Posterior cingulate gyrus (tissue), 11 donors: ENCODE measurements at regions not wholly inside any gene's neighbourhood (a gene's known extent, or its start where the extent isn't known, plus 50 kb on each side); places are given as distances from the start of the nearest gene placed in this dataset.
A peak's percentile ranks its signal among the peaks of the same experiment; 100 is the strongest.

ENCODE experiments used
- DNase-seq, 10 donors: peaks; one replicate each; pipeline versions ENCODE4 v3.0.0 to v3.0.0-alpha.2; 2020 to 2021; ENCODE audit warnings: mixed read lengths in 3 of 10
- intact Hi-C: fragments of 100-400 bp; cut with DNase I; formaldehyde crosslinking; loops from one replicate; pipeline ENCODE4 v1.15.1; 2023

DNA sequence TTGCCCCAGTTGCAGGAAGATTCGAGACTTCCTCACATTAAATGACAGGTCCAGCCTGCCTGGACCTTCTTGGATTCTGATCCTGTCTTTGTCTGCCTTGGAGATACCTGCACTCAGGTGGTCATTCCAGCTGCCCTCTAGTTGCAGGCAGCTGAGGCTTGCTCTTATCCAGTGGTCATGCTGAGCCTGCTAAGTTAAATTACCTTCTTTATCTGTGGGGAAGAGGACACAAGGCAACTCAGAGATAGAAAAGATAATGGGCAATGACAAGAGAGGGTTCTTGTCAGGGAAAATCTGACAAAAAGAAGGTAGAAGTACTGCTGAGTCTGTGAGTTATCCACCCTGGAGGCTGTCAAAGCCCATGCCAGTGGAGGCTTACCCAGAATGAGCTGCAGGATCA lies 401.4 kb downstream of the MID1IP1 start:
- no peak for DNase-seq
- intact Hi-C loops, result no loop called here

DNA sequence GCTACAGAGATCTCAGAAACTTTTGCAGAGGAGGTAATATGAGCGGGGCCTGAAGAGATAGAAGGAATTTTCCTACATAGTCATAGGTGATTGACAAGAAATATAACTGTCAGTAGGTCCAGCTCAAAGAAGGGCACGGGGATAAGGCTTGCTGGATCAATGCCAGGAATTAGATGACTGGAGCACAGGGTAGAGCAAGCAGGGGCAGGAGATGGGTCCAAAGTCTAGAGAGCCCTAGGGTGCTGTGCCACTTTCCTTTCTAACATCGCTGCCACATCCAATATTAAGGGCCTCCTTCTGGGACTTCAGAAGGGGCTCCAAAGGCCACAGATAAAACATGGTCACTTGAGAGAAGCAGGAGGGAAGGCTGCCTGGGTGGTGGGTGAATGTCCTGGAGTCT lies 402.2 kb downstream of the MID1IP1 start:
- intact Hi-C loops, result no loop called here
- no peak for DNase-seq

DNA sequence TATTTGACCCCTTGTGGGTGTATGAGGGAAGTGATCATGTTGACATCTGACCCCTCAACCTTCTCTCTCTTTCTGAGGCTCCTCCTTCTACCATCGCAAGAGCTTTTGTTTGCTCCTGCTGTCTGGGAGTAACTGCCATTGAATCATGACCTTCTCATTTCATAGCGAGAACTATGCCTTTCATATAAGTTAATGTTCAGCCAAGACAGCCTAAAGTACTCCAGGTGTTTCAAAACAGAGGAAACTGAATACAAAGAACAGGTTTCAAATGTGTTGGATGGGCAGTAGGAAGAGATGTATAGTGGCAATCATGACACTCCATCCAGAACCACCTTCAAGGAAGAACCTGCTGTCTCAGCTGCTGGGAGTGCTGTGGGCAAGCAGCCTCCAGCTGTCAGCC lies 403.1 kb downstream of the MID1IP1 start:
- intact Hi-C loops, result no loop called here
- no peak for DNase-seq

DNA sequence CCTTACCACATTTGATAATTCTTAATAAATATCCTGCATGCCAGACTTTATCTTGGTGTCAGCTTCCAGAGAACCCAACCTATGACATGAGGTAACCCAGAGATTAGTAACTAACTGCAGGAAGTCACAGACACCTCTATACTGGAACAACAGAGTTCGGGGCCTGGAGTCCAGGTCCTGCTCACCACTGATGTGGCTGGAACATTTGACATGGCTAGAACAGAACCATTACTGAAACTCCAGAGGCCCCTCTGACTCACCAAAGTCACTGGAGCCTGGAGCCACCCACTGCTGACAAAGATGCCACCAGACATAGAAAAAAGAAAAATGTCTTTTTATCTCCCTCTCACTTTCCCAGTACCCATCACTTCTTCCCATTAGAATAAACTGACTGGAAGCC lies 403.7 kb downstream of the MID1IP1 start:
- no peak for DNase-seq
- intact Hi-C loops, result no loop called here

DNA sequence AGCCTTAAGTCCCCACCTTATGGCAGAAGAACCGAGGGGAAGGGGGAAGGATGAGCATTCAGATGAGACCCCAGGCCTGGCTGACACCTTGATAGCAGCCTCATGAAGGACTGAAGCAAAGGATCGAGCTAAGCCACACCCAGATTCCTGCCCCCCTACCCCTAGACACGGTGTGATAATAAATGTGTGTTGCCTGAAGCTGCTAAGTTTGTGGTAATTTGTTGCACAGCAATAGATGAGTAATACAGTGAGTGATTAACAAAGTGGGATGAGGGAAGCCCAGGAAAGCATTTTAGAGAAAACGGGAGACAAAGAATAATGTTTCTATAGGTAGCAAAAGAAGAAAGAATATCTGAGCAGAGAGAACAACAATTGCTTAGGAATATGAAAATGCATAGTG lies 404.2 kb downstream of the MID1IP1 start:
- DNase-seq, result no peak
- intact Hi-C loops, result no loop called here

DNA sequence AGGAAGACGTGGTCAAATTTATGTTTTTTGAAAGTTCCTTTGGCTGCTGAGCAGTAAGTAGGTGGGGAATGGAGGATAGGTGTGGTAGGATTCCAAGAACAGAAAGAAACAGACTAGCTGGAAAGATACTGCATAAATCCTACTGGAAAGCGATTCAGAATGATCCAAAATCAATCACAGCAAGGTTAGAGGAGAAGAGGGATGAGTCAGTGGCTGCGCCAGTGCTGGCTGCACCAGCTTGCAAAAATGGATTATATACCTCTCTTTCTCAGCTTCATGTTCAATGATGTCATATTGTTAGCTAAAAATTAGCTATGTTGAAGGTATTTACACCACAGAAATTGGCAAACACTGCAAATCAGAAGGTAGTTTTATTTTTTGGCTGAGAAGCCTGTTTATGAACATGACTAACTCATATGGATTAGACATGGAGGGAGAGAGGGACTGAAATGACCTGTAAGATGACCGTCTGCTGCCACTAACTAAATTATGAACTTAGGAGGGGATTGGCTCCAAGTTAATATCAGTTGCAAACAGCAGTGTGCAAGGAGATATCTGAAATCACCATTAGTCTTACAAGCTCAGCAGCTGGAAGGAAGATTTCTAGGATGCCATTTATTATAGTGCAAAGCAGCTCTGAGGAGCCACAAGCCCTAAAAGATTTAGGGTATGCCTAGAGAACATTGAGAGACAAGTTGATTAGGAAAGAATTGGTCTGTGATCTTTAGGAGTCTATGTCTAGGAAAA lies 405.3 kb downstream of the MID1IP1 start:
- intact Hi-C loops, result no loop called here
- DNase-seq, result no peak

DNA sequence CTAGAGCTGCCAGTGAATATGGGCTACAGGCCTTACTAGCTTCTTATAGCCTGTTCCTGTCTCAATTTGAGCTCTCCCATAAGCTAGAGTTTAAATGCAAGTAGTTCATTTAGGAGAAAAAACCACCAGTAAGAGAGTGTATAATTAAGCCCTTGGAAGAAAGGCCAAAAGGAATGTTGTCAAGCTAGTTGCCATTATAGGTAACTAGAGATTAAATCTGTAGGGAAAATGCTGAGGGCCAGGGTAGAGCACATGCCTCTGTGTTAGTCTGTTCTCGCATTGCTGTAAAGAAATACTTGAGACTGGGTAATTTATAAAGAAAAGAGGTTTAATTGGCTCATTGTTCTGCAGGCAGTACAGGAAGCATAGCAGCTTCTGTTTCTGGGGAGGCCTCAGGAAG lies 410.2 kb downstream of the MID1IP1 start:
- no peak for DNase-seq
- intact Hi-C loops, result no loop called here

DNA sequence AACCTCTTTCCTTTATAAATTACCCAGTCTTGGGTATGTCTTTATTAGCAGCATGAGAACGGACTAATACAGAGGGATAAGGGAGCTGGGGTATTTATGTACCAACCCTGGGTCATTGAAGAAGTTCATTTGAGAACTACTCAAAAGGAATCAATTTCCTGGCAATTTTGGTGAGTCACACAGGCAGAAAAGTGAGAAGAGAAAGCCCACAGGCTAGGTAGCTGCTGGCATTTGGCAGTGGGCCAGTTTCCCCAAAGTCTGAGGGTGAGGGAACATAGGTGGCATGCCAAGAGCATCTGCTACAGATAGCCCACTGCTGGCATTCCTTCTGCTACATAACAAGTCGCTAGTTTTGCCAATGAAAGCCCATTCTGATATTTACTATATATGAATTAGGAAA lies 411.2 kb downstream of the MID1IP1 start:
- intact Hi-C loops, result no loop called here
- DNase-seq, result no peak

DNA sequence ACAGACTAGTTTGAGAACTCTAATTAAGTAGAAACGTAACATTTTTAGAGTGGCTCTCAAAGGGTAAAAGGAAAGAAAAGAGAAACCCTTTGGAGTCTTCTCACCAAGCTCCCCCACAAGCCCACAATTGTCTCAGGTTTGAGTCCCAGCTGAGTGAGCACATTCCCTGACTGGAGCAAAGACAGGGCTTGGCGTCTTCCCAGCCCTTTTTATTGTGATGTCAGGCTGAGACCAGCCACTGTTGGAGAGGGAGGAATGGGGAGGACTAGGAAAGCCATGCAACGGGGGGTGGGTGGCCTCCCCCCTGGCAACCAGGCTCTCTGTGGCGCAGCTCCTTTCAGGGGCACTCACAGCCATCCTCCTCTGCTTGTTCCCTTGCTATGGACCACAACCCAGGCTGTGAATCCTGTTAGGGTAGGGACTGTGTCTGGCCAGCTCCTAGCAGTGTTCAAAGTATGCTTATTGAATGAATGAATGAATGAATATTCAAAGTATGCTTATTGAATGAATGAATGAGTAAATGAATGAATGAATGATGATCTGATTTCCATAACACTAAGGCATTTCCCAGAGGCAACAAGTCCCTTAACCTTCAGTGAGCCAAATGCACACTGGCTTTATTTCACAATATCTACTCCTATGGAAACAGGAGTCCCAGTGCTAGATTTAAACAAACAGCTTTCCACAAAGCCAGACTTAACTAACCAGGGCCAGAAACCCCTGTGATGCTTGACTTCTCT lies 413.3 kb downstream of the MID1IP1 start:
- peak in 7 of 10 donors; percentile 14 to 80 (median 28) for DNase-seq
- intact Hi-C loops, result no loop called here

DNA sequence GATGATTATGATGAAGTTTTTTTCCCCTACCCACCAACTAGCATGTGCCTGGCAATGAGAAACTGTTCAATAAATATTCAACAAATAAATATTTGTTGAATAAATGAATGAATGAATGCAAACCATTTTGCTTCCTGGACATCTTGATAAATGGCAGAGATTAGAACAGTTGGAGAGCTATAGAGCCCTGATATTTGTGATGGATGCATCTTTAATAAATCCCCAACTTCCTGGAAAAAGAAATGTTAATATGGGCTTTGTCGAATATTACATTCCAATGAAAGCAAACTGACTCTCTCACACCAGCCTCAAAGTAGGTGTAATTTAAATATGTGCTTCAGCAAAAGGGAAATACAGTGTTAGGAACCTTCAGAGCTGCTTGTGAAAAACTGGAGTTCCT lies 419.7 kb downstream of the MID1IP1 start:
- DNase-seq, result no peak
- intact Hi-C loops, result no loop called here

DNA sequence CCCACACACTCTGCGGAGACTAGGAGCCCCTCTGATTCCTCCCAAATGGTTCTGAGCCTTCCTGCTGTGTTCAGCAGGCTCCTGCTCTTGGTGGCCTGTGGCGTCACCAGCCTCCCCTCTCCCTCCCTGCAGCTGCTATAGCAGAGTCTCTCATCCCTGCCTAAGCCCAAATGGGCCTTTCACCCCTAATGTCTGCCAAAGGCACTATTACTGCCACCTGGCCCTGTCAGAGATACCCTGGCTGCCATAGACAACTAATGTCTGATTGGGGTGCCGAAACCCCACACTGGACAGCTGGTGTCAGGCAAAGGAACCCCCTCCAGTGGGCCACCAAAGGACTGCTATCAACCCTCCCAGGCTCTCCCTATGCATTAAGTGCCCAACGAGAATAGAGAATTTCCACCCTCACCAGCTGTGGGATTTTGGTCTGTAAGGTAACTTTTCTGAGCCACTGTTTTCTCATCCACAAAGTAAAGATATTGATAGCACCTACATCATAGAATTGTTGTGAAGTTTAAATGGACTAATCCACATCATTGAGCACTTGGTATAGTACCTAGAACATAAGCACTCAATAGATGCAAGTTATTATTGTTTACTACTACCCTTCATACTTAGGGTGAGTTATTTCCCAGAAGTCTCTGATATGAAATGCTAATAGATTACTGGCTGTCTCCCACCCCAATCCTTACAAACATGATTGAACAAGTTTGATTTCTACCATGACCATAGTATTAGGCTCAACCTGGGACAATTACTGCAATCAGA lies 421.3 kb downstream of the MID1IP1 start:
- intact Hi-C loops, result no loop called here
- DNase-seq, result no peak

DNA sequence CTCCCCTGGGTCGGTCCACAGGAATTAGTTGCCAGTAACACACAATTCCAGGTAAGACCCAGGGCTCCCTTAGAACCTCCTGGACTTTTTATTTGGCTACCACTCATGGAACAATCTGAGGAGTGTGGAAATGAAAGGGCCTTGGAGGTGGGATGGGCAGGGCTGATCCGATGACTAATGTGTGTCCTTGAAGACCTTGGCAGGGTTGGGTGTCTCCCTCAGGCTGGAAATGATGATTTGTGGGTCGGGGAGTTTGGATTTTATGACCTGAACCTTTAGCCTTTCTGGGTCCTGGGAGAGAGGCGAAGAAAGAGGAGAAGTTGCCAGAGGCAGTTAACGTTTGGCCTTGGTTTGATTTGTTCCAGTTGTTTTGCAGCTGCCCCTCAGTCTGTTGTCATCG lies 425.0 kb downstream of the MID1IP1 start:
- intact Hi-C loops, result no loop called here
- no peak for DNase-seq

DNA sequence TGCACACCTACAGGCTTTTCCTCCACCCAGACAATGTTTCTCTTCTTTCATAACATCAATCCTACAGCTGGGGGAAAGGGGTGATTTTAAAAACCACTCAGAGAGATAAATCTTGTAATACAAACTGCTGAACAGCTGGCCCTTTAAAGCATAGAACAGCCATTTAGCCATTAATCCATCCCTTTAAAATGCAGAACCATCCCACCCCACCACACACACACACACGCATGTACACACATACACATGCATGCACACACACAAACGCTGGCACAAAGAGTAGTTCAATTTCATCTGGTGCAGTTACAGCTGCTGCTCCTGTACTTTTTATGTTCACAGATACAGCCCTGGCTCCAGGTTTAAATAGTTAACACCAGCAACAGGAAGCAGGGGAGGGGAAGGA lies 426.1 kb downstream of the MID1IP1 start:
- no peak for DNase-seq
- intact Hi-C loops, result no loop called here

DNA sequence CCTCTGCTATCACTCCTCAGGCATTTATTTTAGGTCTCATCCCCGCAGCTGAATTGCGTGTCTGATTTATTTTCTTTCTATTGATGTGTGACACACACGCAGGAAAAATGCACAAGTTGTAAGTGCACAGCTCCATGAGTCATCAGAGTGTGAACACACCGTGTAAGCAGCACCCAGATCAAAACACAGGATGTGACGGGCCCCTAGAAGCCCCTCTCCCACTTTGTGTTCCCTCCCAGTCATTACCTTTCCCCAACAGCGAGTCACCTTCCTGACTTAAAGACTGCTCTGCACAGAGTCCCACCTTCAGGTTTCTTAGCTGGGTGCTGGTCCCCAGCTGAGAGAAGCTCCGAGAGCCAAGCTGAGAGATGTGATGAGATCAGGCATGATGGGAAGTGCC lies 436.7 kb downstream of the MID1IP1 start:
- intact Hi-C loops, result no loop called here
- DNase-seq, result no peak

DNA sequence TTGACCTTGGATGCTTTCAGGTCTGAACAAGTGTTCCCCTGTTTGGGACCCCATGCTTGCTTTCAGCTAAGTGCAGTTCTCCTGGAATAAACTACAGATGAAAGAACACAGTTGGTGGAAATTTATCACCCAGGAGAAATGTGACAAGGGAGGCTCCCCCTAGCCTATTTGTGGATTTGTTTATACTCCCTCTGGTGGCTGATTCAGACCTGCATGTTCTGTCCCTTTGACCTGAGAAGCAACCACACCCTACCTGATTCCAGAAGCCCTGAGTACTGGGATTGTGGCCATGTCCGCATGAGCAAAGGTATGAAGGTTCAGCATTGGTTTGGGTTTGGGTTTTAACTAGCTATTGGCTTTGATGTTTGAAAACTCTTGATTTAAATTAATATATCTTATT lies 440.9 kb downstream of the MID1IP1 start:
- intact Hi-C loops, result no loop called here
- DNase-seq, result no peak

DNA sequence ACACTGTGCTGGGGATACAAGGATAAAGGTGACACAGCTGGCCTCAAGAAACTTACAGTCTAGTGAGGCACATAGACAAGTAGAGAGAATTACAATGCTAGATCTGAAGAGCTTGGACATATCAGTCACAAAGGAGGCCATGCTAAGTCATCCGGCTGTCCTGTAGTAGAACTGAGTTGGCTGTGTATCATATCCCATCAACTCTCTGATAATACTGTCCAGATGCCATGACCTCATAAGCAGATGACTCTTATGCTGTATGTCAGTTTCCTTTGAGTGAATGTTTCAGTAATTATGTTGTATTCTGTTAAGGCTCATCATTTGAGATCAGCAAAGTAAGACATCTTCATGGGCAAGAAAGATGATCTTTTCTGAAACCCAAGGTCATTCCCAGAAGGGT lies 442.9 kb downstream of the MID1IP1 start:
- intact Hi-C loops, result no loop called here
- no peak for DNase-seq

DNA sequence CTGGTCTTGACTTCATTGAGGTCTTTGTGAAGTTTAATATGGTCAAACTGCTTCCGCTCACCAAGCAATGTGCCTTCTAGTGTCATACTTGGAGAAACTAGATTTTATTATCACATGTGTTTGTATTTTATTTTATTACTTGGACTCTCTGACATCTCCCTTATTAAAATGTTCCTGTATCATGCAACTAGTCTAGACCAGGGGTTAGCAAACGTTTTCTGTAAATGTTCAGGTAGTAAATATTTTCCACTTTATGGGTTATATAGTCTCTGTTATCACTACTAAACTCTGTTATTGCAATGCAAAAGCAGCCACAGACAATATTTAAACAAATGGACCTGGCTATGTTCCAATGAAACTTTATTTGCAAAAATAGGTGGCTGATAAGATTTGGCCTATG lies 443.8 kb downstream of the MID1IP1 start:
- intact Hi-C loops, result no loop called here
- no peak for DNase-seq

DNA sequence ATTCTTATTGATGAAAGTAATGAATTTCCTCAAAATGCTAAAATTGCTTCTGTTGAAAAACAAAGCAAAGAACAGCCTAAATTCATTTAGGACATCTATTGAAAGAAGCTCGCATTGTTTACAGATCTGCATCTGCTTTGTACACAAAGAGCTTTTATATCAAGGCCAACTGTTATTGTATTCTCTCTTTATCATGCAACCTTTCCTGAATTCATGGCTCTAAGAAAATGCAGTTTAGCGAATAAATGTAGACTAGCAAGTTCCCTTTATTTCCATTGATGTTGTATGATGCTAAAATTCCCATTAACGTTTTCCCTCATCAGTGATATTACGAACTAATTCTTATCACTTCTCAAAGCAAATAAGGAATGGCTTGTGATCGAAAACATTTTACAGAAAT lies 446.3 kb downstream of the MID1IP1 start:
- DNase-seq, result no peak
- intact Hi-C loops, result no loop called here

DNA sequence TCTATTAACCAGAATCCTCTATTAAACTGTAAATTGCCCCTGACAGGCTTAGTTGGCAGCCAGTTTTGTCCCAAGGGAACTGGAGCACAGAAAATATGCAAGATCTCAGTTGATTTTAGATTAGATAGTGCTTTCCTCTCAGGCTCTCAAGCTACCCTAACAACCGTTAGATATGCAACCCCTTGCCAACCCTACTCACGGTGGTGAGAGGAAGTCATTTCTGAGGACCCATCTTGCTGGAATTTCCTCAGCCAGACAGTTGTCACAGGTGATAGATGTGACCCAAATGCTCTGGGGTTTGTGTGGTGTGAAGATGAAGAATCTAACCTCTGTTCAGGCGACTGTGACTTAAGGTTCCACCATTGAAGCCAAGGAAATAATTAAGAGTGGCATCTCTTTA lies 447.1 kb downstream of the MID1IP1 start:
- DNase-seq, result no peak
- intact Hi-C loops, result no loop called here

DNA sequence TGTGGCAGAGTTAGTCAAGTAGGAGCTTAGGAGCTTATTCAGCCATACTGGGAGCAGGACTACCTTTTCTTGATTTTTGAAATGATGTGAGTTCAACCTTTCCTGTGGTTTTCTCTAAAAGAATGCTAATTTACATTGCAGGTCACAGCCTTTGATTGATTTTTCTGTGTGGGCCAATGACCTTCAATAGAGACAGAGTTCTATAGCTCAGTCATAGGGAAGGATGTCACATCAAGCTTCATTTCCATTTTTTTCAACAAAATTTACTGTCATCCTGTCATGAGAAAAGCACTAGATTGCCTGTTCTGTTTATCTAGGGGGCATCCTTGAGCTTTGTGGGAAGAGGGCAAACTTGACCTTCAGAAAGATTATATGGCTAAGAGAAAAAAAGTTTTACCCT lies 448.7 kb downstream of the MID1IP1 start:
- DNase-seq, result no peak
- intact Hi-C loops, result no loop called here

DNA sequence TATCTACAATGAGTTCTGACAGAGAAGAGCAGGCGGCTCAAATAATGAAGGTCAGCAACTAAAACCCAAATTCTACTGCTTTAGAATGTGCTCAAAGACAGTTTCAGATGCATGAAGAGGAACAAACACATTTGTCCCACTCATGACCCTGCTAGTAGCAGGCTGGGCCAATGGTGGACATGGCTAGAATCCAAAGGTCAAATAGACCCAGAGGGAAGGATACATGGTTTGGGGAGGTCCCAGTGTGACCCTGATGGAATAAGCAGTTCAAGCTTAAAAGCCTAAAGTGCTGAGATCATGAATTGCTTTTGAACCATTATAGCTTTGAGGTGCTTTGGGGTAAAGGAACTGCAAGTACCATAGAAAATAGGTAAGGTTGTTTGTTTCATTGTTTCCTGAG lies 450.7 kb downstream of the MID1IP1 start:
- intact Hi-C loops, result no loop called here
- DNase-seq, result no peak

DNA sequence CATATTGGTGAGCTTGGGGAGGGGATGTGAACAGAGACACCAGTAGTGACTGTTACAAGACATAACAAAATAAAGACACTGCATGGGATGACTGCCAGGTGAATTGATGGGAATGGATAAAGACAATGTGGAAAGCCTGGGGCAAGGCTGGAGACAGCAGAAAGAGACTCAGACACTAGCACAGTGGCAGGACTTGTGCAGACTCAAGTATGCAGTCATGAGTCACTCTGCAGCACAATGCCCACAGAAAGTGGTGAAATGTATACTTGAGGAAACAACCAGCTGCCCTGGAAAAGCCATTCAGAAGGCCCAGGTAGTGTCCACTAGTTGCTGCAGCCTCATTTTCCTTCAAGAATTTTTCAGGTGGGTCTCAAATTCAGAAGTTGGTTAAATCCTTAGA lies 452.3 kb downstream of the MID1IP1 start:
- no peak for DNase-seq
- intact Hi-C loops, result no loop called here
